MM.1S (cell line): ENCODE measurements at regions not wholly inside any gene's neighbourhood (a gene's known extent, or its start where the extent isn't known, plus 50 kb on each side); places are given as distances from the start of the nearest gene placed in this dataset.

Experiments
- DNase-seq: peaks from one replicate; pipeline ENCODE4 v3.0.0-alpha.2; 2015
- H2AFZ ChIP-seq: fragments of 300-600 bp; sonication (generic); 2 replicates; pipeline ENCODE4 v1.6.0; 2016; ENCODE audit warnings: antibody characterized with exemption, low read length
- H3F3A ChIP-seq: fragments of 300-600 bp; sonication (generic); 2 replicates; pipeline ENCODE4 v1.6.1; 2016; ENCODE audit warnings: mild to moderate bottlenecking, antibody characterized with exemption, low read length, moderate library complexity, mixed read lengths; ENCODE audit not compliant: insufficient read depth
- H3K27ac ChIP-seq: fragments of 300-600 bp; sonication (generic); 2 replicates; pipeline ENCODE4 v1.5.1; 2016; ENCODE audit warnings: mild to moderate bottlenecking, low read length
- H3K27me3 ChIP-seq: fragments of 300-600 bp; sonication (generic); replicated peaks from 2 replicates; pipeline ENCODE4 v1.6.0; 2016; ENCODE audit warnings: low read length; ENCODE audit not compliant: insufficient read depth
- H3K36me3 ChIP-seq: fragments of 300-600 bp; sonication (generic); replicated peaks from 2 replicates; pipeline ENCODE4 v1.6.1; 2016; ENCODE audit warnings: mild to moderate bottlenecking, low read length, mixed read lengths; ENCODE audit not compliant: insufficient read depth
- H3K4me1 ChIP-seq: fragments of 300-600 bp; sonication (generic); 2 replicates; pipeline ENCODE4 v1.6.1; 2016; ENCODE audit warnings: low read length, mixed read lengths
- H3K4me2 ChIP-seq: fragments of 300-600 bp; sonication (generic); 2 replicates; pipeline ENCODE4 v1.6.0; 2016; ENCODE audit warnings: low read depth, low read length
- H3K4me3 ChIP-seq: fragments of 300-600 bp; sonication (generic); 2 replicates; pipeline ENCODE4 v1.5.1; 2016; ENCODE audit warnings: low read length, mixed read lengths
- H3K79me2 ChIP-seq: fragments of 300-600 bp; sonication (generic); 2 replicates; pipeline ENCODE4 v1.6.1; 2016; ENCODE audit warnings: mixed run types, low read length, mixed read lengths
- H3K9ac ChIP-seq: fragments of 300-600 bp; sonication (generic); 2 replicates; pipeline ENCODE4 v1.6.1; 2016; ENCODE audit warnings: low read length, mixed read lengths
- H3K9me2 ChIP-seq: fragments of 300-600 bp; sonication (generic); replicated peaks from 2 replicates; pipeline ENCODE4 v1.6.1; 2016; ENCODE audit warnings: mild to moderate bottlenecking, low read length, mixed read lengths; ENCODE audit not compliant: insufficient read depth
- H3K9me3 ChIP-seq: fragments of 300-600 bp; sonication (generic); replicated peaks from 2 replicates; pipeline ENCODE4 v1.6.1; 2016; ENCODE audit warnings: mild to moderate bottlenecking, low read length, mixed read lengths; ENCODE audit not compliant: insufficient read depth
- H4K20me1 ChIP-seq: fragments of 300-600 bp; sonication (generic); 2 replicates; pipeline ENCODE4 v1.6.1; 2016; ENCODE audit warnings: mild to moderate bottlenecking, low read length, moderate library complexity, mixed read lengths; ENCODE audit not compliant: insufficient read depth
- CTCF ChIP-seq: fragments of 300-600 bp; sonication (generic); IDR thresholded peaks from 2 replicates; pipeline ENCODE4 v1.5.1; 2016; ENCODE audit warnings: antibody characterized with exemption, low read length, mixed read lengths
- EZH2 ChIP-seq: fragments of 300-600 bp; sonication (generic); optimal IDR thresholded peaks from 2 replicates; pipeline ENCODE3; 2017; ENCODE audit warnings: low read depth, mild to moderate bottlenecking, antibody characterized with exemption, low read length, mixed read lengths
- EZH2phosphoT487 ChIP-seq: fragments of 300-600 bp; sonication (generic); IDR thresholded peaks from 2 replicates; pipeline ENCODE4 v1.6.1; 2018; ENCODE audit warnings: antibody characterized with exemption, low read length

- H3K4me3 ChIP-seq: no peak overlapping the region
- no peaks in the 10 kb centered on the region for H3K36me3 ChIP-seq
- H3K4me2 ChIP-seq: no peak overlapping the region
- no peak for TF ChIP-seq EZH2phosphoT487
- TF ChIP-seq EZH2: no peak
- no peak for TF ChIP-seq CTCF
- no peaks in the 10 kb centered on the region for H3K9me3 ChIP-seq
- H3K27ac ChIP-seq: no peak overlapping the region
- H2AFZ ChIP-seq: no peak overlapping the region
- H3K9me2 ChIP-seq: no peaks in the 10 kb centered on the region
- no peaks in the 10 kb centered on the region for H3F3A ChIP-seq
- no peaks in the 10 kb centered on the region for H3K27me3 ChIP-seq
- no peaks in the 10 kb centered on the region for H3K79me2 ChIP-seq
- no peak for DNase-seq
- no peaks in the 10 kb centered on the region for H3K4me1 ChIP-seq
- H3K9ac ChIP-seq: no peak overlapping the region
- H4K20me1 ChIP-seq: no peaks in the 10 kb centered on the region
Observed at GRCh38 chr7:153835712-153836265, 216.4 kb upstream of the DPP6 start.

DNA sequence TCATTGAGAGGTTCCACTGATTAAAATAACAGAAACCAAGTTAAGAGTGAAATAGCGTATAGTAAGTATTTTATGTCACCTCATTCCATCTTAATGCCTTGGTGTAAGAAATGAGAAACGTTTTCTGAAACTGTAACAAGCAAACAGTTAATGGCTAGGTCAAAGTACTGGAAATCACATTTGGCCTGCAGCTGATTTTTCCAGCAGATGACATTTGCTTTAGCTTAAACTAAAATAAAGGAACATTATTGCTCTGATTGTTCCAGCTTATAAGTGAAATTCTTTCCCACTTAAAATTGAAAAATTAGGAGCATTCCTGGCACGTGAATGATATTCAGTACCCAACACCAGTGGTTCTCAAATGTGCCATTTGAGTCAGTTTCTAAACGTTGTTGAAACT lies 213.6 kb upstream of the DPP6 start:
- H3K79me2 ChIP-seq: no peaks in the 10 kb centered on the region

GRCh38 chr7:153840861-153841260 lies 211.3 kb upstream of the DPP6 start:
- Histone ChIP-seq H3K9me3 (no peaks in the 10 kb centered on the region), H3K4me1 (no peaks in the 10 kb centered on the region), H3K9me2 (no peaks in the 10 kb centered on the region), H3K9ac (no peak overlapping the region), H3K79me2 (no peaks in the 10 kb centered on the region), H3K27ac (peak overlapping the region; percentile 8; the same call in 1 of the 2 replicates), H3K36me3 (no peaks in the 10 kb centered on the region; the same call in 1 of the 2 replicates), H4K20me1 (no peaks in the 10 kb centered on the region), H3K4me2 (no peak overlapping the region), H3K4me3 (no peak overlapping the region), H3K27me3 (no peaks in the 10 kb centered on the region), H2AFZ (no peak overlapping the region), H3F3A (no peaks in the 10 kb centered on the region)
- DNase-seq: peak; percentile 55
- no peak for TF ChIP-seq CTCF
- no peak for TF ChIP-seq EZH2phosphoT487
- no peak for TF ChIP-seq EZH2

More for the DNA sequence above, 213.6 kb upstream of the DPP6 start:
- Histone ChIP-seq H3K9ac (no peak overlapping the region), H3K4me3 (no peak overlapping the region), H3K27me3 (no peaks in the 10 kb centered on the region), H3K9me2 (no peaks in the 10 kb centered on the region), H3K4me1 (no peaks in the 10 kb centered on the region), H3K36me3 (no peaks in the 10 kb centered on the region; the same call in 1 of the 2 replicates), H3F3A (no peaks in the 10 kb centered on the region), H3K9me3 (no peaks in the 10 kb centered on the region), H3K27ac (no peak overlapping the region), H4K20me1 (no peaks in the 10 kb centered on the region), H3K4me2 (no peak overlapping the region), H2AFZ (no peak overlapping the region)
- TF ChIP-seq EZH2 (no peak), CTCF (no peak), EZH2phosphoT487 (no peak)
- DNase-seq: no peak
